CD4-positive, CD25-positive, alpha-beta regulatory T cell (primary cell): ENCODE measurements at regions not wholly inside any gene's neighbourhood (a gene's known extent, or its start where the extent isn't known, plus 50 kb on each side); places are given as distances from the start of the nearest gene placed in this dataset.

Experiments used
- ATAC-seq, 2 donors: fragments of 150-1000 bp; cut with Tn5 transposase; one replicate each; pipeline ENCODE4 v1.10.0; 2021; ENCODE audit warnings: low read depth in 2 of 2, moderate number of reproducible peaks in 2 of 2, moderate library complexity in 1 of 2
- DNase-seq, 3 donors: peaks; one replicate each; pipeline versions ENCODE4 v3.0.0 to v3.0.0-alpha.2; 2012 to 2022; ENCODE audit warnings: mixed read lengths in 1 of 3
- H3K27ac ChIP-seq: one replicate; pipeline ENCODE4 v1.7.0; 2013; ENCODE audit warnings: mild to moderate bottlenecking, low read length; ENCODE audit not compliant: insufficient read depth, poor library complexity, severe bottlenecking
- H3K27me3 ChIP-seq: one replicate; pipeline ENCODE4 v1.7.0; 2013; ENCODE audit warnings: low read length; ENCODE audit not compliant: control insufficient read depth, insufficient read depth
- H3K36me3 ChIP-seq: one replicate; pipeline ENCODE4 v1.7.0; 2013; ENCODE audit warnings: mild to moderate bottlenecking, low read length, moderate library complexity; ENCODE audit not compliant: control insufficient read depth, insufficient read depth
- H3K4me1 ChIP-seq: 2 replicates; pipeline ENCODE4 v1.7.0; 2013; ENCODE audit warnings: mild to moderate bottlenecking, low read length; ENCODE audit not compliant: insufficient read depth, control insufficient read depth, poor library complexity, severe bottlenecking
- H3K4me3 ChIP-seq: one replicate; pipeline ENCODE4 v1.7.0; 2013; ENCODE audit warnings: low read depth, mild to moderate bottlenecking, low read length, moderate library complexity
- H3K9me3 ChIP-seq, 2 experiments: 1 replicate in 1 of 2; 2 replicates in 1 of 2; pipeline ENCODE4 v1.7.0; 2013; ENCODE audit warnings: low read length in 2 of 2, mild to moderate bottlenecking in 1 of 2, moderate library complexity in 1 of 2; ENCODE audit not compliant: control insufficient read depth in 2 of 2
- H3K27ac Mint-ChIP-seq, 3 donors: one replicate each; pipeline ENCODE4 v1.8.0; 2020 to 2022; ENCODE audit warnings: mild to moderate bottlenecking in 3 of 3, mixed read lengths in 3 of 3, moderate library complexity in 2 of 3
- H3K27me3 Mint-ChIP-seq: one replicate; pipeline ENCODE4 v1.8.0; 2022; ENCODE audit warnings: mild to moderate bottlenecking, mixed read lengths
- H3K36me3 Mint-ChIP-seq: one replicate; pipeline ENCODE4 v1.8.0; 2020; ENCODE audit warnings: mixed read lengths
- H3K4me1 Mint-ChIP-seq, 4 donors: one replicate each; pipeline ENCODE4 v1.8.0; 2020 to 2022; ENCODE audit warnings: mixed read lengths in 4 of 4, mild to moderate bottlenecking in 1 of 4
- H3K4me3 Mint-ChIP-seq, 4 donors: one replicate each; pipeline ENCODE4 v1.8.0; 2020 to 2022; ENCODE audit warnings: mild to moderate bottlenecking in 4 of 4, mixed read lengths in 4 of 4, moderate library complexity in 3 of 4
- H3K9me3 Mint-ChIP-seq, 7 donors: one replicate each; pipeline ENCODE4 v1.8.0; 2020 to 2022; ENCODE audit warnings: mixed read lengths in 7 of 7, mild to moderate bottlenecking in 3 of 7, moderate library complexity in 2 of 7

- H3K36me3 ChIP-seq = no peaks in the 10 kb centered on the region
- H3K9me3 ChIP-seq = no peaks in the 10 kb centered on the region
- DNase-seq (no peak), ATAC-seq (no peak)
- H3K27me3 ChIP-seq = no peaks in the 10 kb centered on the region
- no peak overlapping the region for H3K27ac Mint-ChIP-seq
- H3K27me3 Mint-ChIP-seq = peaks cover 9% of the 10 kb centered on the region
- no peak overlapping the region for H3K4me3 ChIP-seq
- H3K36me3 Mint-ChIP-seq = no peaks in the 10 kb centered on the region
- H3K4me3 Mint-ChIP-seq = no peak overlapping the region
- no peaks in the 10 kb centered on the region for H3K4me1 Mint-ChIP-seq
- H3K27ac ChIP-seq = no peak overlapping the region
- H3K4me1 ChIP-seq = no peaks in the 10 kb centered on the region
- H3K9me3 Mint-ChIP-seq = peaks cover 0 to 3% (median 0%) of the 10 kb centered on the region in 7 donors
Measured at GRCh38 chr21:25338415-25338814, 268.9 kb downstream of the MRPL39 start.

GRCh38 chr21:25334046-25334730 lies 273.1 kb downstream of the MRPL39 start:
- Histone ChIP-seq H3K36me3 (no peaks in the 10 kb centered on the region), H3K27ac (no peak overlapping the region), H3K4me3 (no peak overlapping the region), H3K9me3 (no peaks in the 10 kb centered on the region), H3K4me1 (no peaks in the 10 kb centered on the region), H3K27me3 (no peaks in the 10 kb centered on the region)
- no peak overlapping the region for H3K4me3 Mint-ChIP-seq
- DNase-seq (no peak), ATAC-seq (no peak)
- H3K36me3 Mint-ChIP-seq = no peaks in the 10 kb centered on the region
- no peaks in the 10 kb centered on the region for H3K27me3 Mint-ChIP-seq
- peaks cover 0 to 2% (median 0%) of the 10 kb centered on the region in 7 donors for H3K9me3 Mint-ChIP-seq
- no peaks in the 10 kb centered on the region for H3K4me1 Mint-ChIP-seq
- H3K27ac Mint-ChIP-seq = no peak overlapping the region

GRCh38 chr21:25331286-25331685 lies 276.0 kb downstream of the MRPL39 start:
- no peak for DNase-seq
- Mint-ChIP-seq H3K4me1 (no peaks in the 10 kb centered on the region), H3K27ac (no peak overlapping the region), H3K9me3 (peaks cover 0 to 2% (median 0%) of the 10 kb centered on the region in 7 donors), H3K27me3 (no peaks in the 10 kb centered on the region), H3K36me3 (no peaks in the 10 kb centered on the region), H3K4me3 (no peak overlapping the region)
- ATAC-seq = no peak
- no peaks in the 10 kb centered on the region for H3K4me1 ChIP-seq
- no peaks in the 10 kb centered on the region for H3K27me3 ChIP-seq
- H3K27ac ChIP-seq = no peak overlapping the region
- H3K36me3 ChIP-seq = no peaks in the 10 kb centered on the region
- H3K4me3 ChIP-seq = no peak overlapping the region
- no peaks in the 10 kb centered on the region for H3K9me3 ChIP-seq

- H3K27ac ChIP-seq = no peak overlapping the region
- H3K4me1 Mint-ChIP-seq = no peaks in the 10 kb centered on the region
- H3K27me3 Mint-ChIP-seq = no peaks in the 10 kb centered on the region
- ATAC-seq = no peak
- H3K36me3 ChIP-seq = no peaks in the 10 kb centered on the region
- no peaks in the 10 kb centered on the region for H3K4me1 ChIP-seq
- H3K36me3 Mint-ChIP-seq = no peaks in the 10 kb centered on the region
- no peak overlapping the region for H3K4me3 ChIP-seq
- H3K27me3 ChIP-seq = no peaks in the 10 kb centered on the region
- no peaks in the 10 kb centered on the region for H3K9me3 ChIP-seq
- no peak for DNase-seq
- no peak overlapping the region for H3K4me3 Mint-ChIP-seq
- H3K9me3 Mint-ChIP-seq = peaks cover 0 to 2% (median 0%) of the 10 kb centered on the region in 7 donors
- H3K27ac Mint-ChIP-seq = no peak overlapping the region
Measured at GRCh38 chr21:25330266-25330665, 277.0 kb downstream of the MRPL39 start.

- H3K9me3 Mint-ChIP-seq = no peaks in the 10 kb centered on the region
- H3K4me3 ChIP-seq = no peak overlapping the region
Measured at GRCh38 chr21:25329227-25329825, 278.0 kb downstream of the MRPL39 start.

GRCh38 chr21:25328736-25329135 lies 278.5 kb downstream of the MRPL39 start:
- Mint-ChIP-seq H3K4me1 (no peaks in the 10 kb centered on the region), H3K9me3 (no peaks in the 10 kb centered on the region), H3K4me3 (no peak overlapping the region), H3K27me3 (peaks cover 5% of the 10 kb centered on the region), H3K27ac (no peak overlapping the region), H3K36me3 (no peaks in the 10 kb centered on the region)
- Histone ChIP-seq H3K27ac (no peak overlapping the region), H3K27me3 (no peaks in the 10 kb centered on the region), H3K9me3 (no peaks in the 10 kb centered on the region), H3K4me1 (no peaks in the 10 kb centered on the region), H3K36me3 (no peaks in the 10 kb centered on the region), H3K4me3 (no peak overlapping the region)
- no peak for ATAC-seq
- DNase-seq = no peak

More at GRCh38 chr21:25329227-25329825, 278.0 kb downstream of the MRPL39 start:
- no peak for ATAC-seq
- DNase-seq = no peak
- Histone ChIP-seq H3K9me3 (no peaks in the 10 kb centered on the region), H3K27me3 (no peaks in the 10 kb centered on the region), H3K4me1 (no peaks in the 10 kb centered on the region), H3K36me3 (no peaks in the 10 kb centered on the region), H3K27ac (no peak overlapping the region)
- H3K27ac Mint-ChIP-seq = no peak overlapping the region
- no peaks in the 10 kb centered on the region for H3K36me3 Mint-ChIP-seq
- no peaks in the 10 kb centered on the region for H3K4me1 Mint-ChIP-seq
- H3K4me3 Mint-ChIP-seq = no peak overlapping the region
- peaks cover 4% of the 10 kb centered on the region for H3K27me3 Mint-ChIP-seq

GRCh38 chr21:25326181-25326580 lies 281.1 kb downstream of the MRPL39 start:
- Mint-ChIP-seq H3K27me3 (peaks cover 11% of the 10 kb centered on the region), H3K4me3 (no peak overlapping the region), H3K36me3 (no peaks in the 10 kb centered on the region), H3K27ac (no peak overlapping the region), H3K9me3 (no peaks in the 10 kb centered on the region), H3K4me1 (no peaks in the 10 kb centered on the region)
- DNase-seq = no peak
- Histone ChIP-seq H3K36me3 (no peaks in the 10 kb centered on the region), H3K27me3 (no peaks in the 10 kb centered on the region), H3K9me3 (no peaks in the 10 kb centered on the region), H3K4me3 (no peak overlapping the region), H3K4me1 (no peaks in the 10 kb centered on the region), H3K27ac (no peak overlapping the region)
- ATAC-seq = no peak

GRCh38 chr21:25324666-25325065 lies 282.6 kb downstream of the MRPL39 start:
- H3K9me3 Mint-ChIP-seq = no peaks in the 10 kb centered on the region
- peaks cover 15% of the 10 kb centered on the region for H3K27me3 Mint-ChIP-seq
- no peaks in the 10 kb centered on the region for H3K36me3 Mint-ChIP-seq
- H3K4me1 ChIP-seq = no peaks in the 10 kb centered on the region
- H3K4me3 Mint-ChIP-seq = no peak overlapping the region
- H3K27me3 ChIP-seq = no peaks in the 10 kb centered on the region
- no peak overlapping the region for H3K27ac Mint-ChIP-seq
- no peak for ATAC-seq
- no peaks in the 10 kb centered on the region for H3K36me3 ChIP-seq
- no peak for DNase-seq
- no peak overlapping the region for H3K27ac ChIP-seq
- no peaks in the 10 kb centered on the region for H3K4me1 Mint-ChIP-seq
- H3K9me3 ChIP-seq = no peaks in the 10 kb centered on the region
- no peak overlapping the region for H3K4me3 ChIP-seq
